Stomach (tissue), 4 donors: ENCODE measurements at regions not wholly inside any gene's neighbourhood (a gene's known extent, or its start where the extent isn't known, plus 50 kb on each side); places are given as distances from the start of the nearest gene placed in this dataset.

ENCODE experiments used
- CTCF ChIP-seq, 7 experiments: fragments of 450-650 bp in 4 of 7; fragments of 200-600 bp in 3 of 7; sonication (generic) in 3 of 7; IDR thresholded peaks; one replicate each; pipeline ENCODE4 v1.5.1; 2016 to 2019; ENCODE audit warnings: antibody characterized with exemption in 7 of 7, control low read depth in 2 of 7, mild to moderate bottlenecking in 1 of 7
- POLR2A ChIP-seq, 4 donors: fragments of 450-650 bp; IDR thresholded peaks; one replicate each; pipeline ENCODE4 v1.6.1; 2016; ENCODE audit warnings: antibody characterized with exemption in 4 of 4, control low read depth in 2 of 4, mild to moderate bottlenecking in 1 of 4, moderate library complexity in 1 of 4
- POLR2AphosphoS5 ChIP-seq, 3 donors: sonication (generic); formaldehyde crosslinking; IDR thresholded peaks; one replicate each; pipeline ENCODE4 v1.6.1; 2016; ENCODE audit warnings: antibody characterized with exemption in 3 of 3

GRCh38 chr4:12042818-12043217 is 614.1 kb upstream of the HS3ST1 start:
- no peak for TF ChIP-seq CTCF (IDR thresholded peaks at IDR 0.05)
- TF ChIP-seq POLR2A (IDR thresholded peaks at IDR 0.05), result no peak
- no peak for TF ChIP-seq POLR2AphosphoS5 (IDR thresholded peaks at IDR 0.05)
